ENCODE measurements at regions not wholly inside any gene's neighbourhood (a gene's known extent, or its start where the extent isn't known, plus 50 kb on each side); places are given as distances from the start of the nearest gene placed in this dataset.
"Not testable (repeated sequence)": the region's sequence is repeated elsewhere in the genome, so short reads cannot be mapped to it uniquely, and the experiment has no call there.

DNA sequence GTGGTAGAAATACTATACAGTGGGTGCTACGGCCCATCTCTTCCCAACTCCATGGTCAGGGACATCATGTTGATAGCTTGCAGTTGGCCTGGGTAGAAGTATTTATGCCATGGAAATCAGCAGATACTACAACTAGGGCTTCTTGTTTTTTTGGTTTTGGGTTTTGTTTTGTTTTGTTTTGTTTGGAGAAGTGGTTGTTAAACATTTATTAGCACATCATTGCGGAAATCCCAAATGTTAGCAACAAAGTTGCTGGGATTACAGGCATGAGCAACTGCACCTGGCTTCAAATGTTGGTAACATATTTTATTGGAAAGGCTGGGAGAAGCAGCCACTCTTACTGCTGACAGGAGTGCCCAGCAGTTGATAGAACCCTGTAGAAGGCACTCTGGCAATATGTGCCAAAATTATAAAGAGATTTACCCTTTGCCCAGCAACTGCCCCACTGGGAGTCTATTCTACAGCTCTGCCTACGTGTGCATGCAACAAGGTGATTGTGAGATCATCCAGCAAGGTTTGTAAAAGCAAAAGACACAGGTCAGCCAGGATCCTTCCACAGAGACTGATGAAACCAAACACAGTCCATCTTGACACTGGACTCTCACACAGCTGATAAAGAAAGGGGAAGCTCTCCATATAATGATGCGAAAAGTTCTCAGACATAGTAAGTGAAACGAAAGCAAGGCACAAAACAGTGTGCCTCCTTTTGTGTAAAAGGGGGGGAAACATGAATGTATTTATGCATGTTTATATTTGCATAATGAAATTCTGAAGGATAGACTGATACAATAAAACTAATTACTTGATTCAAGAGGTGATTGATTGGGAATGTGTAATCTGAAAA is 314.4 kb downstream of the ANAPC1 start:
- H3K9me3 ChIP-seq (ENCODE audit: control insufficient read depth in 2 of 2, insufficient read depth in 1 of 2, low read depth in 1 of 2, low read length in 1 of 2); H3K36me3 ChIP-seq (ENCODE audit: control insufficient read depth in 2 of 2, insufficient read depth in 2 of 2, low read length in 1 of 2); H3K4me1 ChIP-seq (ENCODE audit: control insufficient read depth in 2 of 2, insufficient read depth in 2 of 2, low read length in 1 of 2); H3K4me3 ChIP-seq (ENCODE audit: low read depth in 1 of 2, low read length in 2 of 2); H3K27ac ChIP-seq (ENCODE audit: low read depth in 2 of 2, low read length in 1 of 2); H3K27me3 ChIP-seq (ENCODE audit: control insufficient read depth in 1 of 2, insufficient read depth in 2 of 2, low read length in 2 of 2): not testable (repeated sequence)
- WGBS, 2 donors, result 59 to 68% methylated on average over 4 of the region's 5 CpGs

DNA sequence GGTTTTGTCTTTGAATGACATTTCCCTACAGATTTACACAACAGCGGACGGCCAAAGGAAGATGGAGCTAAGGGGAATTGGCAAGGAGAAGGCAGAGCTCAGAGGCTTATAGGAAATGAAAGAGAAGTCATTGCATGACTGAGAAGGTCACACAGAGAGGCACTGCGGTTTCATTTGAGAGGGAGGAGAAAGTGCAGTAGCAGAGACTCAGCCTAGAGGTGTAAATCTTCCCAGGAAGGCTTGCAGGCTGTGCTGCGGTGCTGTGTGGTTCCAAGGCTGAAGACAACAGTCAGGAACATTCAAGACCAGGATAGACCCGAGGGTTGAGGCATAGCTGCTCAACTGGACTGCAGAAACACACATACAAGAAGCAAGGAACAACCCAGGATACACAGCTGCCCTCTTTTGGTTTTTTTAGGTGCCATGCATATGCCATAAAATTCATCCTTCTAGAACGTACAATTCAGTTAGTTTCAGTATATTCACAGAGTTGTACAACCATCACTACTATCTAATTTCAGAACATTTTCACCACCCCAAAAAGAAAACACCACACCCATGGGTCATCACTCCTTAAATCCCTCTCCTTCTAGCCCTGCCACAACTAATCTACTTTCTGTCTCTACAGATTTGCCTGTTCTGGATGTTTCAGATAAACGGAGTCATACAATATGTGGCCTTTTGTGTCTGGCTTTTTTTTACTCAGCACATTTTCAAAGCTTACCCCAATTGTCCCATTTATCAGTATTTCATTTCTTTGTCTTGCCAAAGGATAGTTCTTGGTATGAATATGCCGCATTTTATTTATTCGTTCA is 313.5 kb downstream of the ANAPC1 start:
- H3K36me3 ChIP-seq (ENCODE audit: control insufficient read depth in 2 of 2, insufficient read depth in 2 of 2, low read length in 1 of 2); H3K9me3 ChIP-seq (ENCODE audit: control insufficient read depth in 2 of 2, insufficient read depth in 1 of 2, low read depth in 1 of 2, low read length in 1 of 2); H3K4me3 ChIP-seq (ENCODE audit: low read depth in 1 of 2, low read length in 2 of 2); H3K27me3 ChIP-seq (ENCODE audit: control insufficient read depth in 1 of 2, insufficient read depth in 2 of 2, low read length in 2 of 2); H3K4me1 ChIP-seq (ENCODE audit: control insufficient read depth in 2 of 2, insufficient read depth in 2 of 2, low read length in 1 of 2); H3K27ac ChIP-seq (ENCODE audit: low read depth in 2 of 2, low read length in 1 of 2): not testable (repeated sequence)
- 48 to 57% methylated on average over 6 of the region's 9 CpGs for WGBS, 2 donors

DNA sequence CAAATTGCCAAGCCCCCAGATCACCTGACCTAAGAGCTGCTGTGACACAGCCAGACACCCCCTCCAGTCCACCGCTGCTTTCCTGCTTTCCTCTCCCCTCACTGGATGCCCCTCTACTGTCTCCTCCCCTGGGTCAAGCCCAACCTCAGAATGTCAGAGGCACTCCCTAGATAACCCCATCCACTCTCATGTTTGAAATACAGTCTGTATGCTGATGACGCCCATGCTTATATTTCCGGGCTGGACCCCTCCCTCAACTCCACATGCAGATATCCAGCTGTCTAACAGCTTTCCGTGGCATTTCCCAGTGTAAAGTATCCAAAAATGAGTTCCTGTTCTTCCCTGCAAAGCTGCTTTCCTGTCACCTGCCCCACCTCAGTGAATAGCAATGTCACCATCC is 309.2 kb downstream of the ANAPC1 start:
- not testable (repeated sequence) for H3K4me1 ChIP-seq (ENCODE audit: control insufficient read depth in 2 of 2, insufficient read depth in 2 of 2, low read length in 1 of 2); H3K36me3 ChIP-seq (ENCODE audit: control insufficient read depth in 2 of 2, insufficient read depth in 2 of 2, low read length in 1 of 2); H3K9me3 ChIP-seq (ENCODE audit: control insufficient read depth in 2 of 2, insufficient read depth in 1 of 2, low read depth in 1 of 2, low read length in 1 of 2); H3K27ac ChIP-seq (ENCODE audit: low read depth in 2 of 2, low read length in 1 of 2); H3K4me3 ChIP-seq (ENCODE audit: low read depth in 1 of 2, low read length in 2 of 2); H3K27me3 ChIP-seq (ENCODE audit: control insufficient read depth in 1 of 2, insufficient read depth in 2 of 2, low read length in 2 of 2)
- WGBS, 2 donors, result 92 to 93% methylated on average over 4 of the region's 4 CpGs

DNA sequence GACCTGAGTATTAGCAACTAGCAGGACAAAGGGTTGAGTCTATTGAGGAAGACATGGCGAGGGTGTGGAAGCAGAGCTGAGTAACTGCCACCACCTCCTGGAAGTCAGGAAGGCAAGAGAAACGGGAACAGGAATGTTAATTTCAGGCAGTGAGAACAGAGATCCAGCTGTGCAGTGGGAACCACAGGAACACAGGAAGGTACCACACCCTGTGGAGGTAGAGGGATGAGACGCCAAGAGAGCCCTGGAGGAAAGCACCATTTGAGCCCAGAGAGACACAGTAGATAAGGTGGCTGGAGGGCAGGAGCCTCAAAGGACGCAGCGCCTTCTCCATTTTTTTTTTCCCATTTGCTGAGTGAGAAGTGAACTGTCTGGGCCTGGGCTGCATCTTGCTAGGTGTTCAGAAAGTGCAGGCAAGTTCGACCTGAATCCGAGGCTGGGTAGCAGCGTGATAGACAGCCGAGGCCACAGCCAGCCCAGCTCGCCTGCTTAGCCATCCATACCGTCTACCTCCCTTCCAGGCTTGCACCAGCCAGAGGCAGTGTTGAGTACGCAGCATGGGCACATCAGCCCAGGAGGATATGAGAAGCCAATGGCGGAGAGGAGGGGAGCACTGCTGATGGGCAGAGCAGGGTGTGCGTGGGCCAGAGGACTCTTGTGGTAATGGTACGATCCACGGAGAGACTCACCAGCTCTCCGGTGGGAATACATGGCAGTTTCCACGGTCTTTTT is 306.7 kb downstream of the ANAPC1 start:
- WGBS, 2 donors, result 86 to 89% methylated on average over 15 to 17 of the region's 18 CpGs

DNA sequence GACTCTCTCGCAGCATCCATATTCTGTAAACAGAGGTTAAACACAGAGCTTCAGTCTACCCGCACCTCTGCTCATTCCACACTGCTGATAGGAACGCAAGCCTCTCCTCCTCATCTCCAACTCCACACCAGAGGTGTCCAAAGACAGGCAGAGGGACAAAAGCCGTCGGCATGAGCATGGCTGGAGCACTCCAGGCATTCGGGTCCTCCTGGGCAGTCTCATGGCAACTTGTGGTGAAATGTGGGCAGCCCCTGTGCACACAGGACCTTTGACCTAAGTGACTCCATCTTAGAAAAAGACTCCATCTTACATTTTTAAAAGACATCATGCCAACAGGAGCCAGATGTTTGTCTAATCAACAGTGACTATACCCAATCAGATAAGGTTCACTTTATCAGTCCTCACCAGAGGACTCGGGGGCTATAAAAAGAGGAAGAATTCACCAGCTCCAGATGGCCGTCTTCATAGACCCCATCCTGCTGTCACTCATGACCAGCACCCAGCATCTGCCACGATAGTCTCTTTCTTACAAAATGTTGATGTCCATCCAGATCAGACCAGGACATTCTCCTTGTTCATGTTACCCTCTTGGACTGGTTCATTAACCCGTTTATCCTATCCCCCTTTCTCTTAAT is 304.4 kb downstream of the ANAPC1 start:
- H3K36me3 ChIP-seq (ENCODE audit: control insufficient read depth in 2 of 2, insufficient read depth in 2 of 2, low read length in 1 of 2); H3K27me3 ChIP-seq (ENCODE audit: control insufficient read depth in 1 of 2, insufficient read depth in 2 of 2, low read length in 2 of 2); H3K9me3 ChIP-seq (ENCODE audit: control insufficient read depth in 2 of 2, insufficient read depth in 1 of 2, low read depth in 1 of 2, low read length in 1 of 2); H3K4me1 ChIP-seq (ENCODE audit: control insufficient read depth in 2 of 2, insufficient read depth in 2 of 2, low read length in 1 of 2); H3K27ac ChIP-seq (ENCODE audit: low read depth in 2 of 2, low read length in 1 of 2); H3K4me3 ChIP-seq (ENCODE audit: low read depth in 1 of 2, low read length in 2 of 2): not testable (repeated sequence)
- WGBS, 2 donors, result 88 to 89% methylated on average over 8 to 9 of the region's 10 CpGs

More for the DNA sequence above, 306.7 kb downstream of the ANAPC1 start:
- H3K27ac ChIP-seq (ENCODE audit: low read depth in 2 of 2, low read length in 1 of 2); H3K36me3 ChIP-seq (ENCODE audit: control insufficient read depth in 2 of 2, insufficient read depth in 2 of 2, low read length in 1 of 2); H3K9me3 ChIP-seq (ENCODE audit: control insufficient read depth in 2 of 2, insufficient read depth in 1 of 2, low read depth in 1 of 2, low read length in 1 of 2); H3K4me3 ChIP-seq (ENCODE audit: low read depth in 1 of 2, low read length in 2 of 2); H3K27me3 ChIP-seq (ENCODE audit: control insufficient read depth in 1 of 2, insufficient read depth in 2 of 2, low read length in 2 of 2); H3K4me1 ChIP-seq (ENCODE audit: control insufficient read depth in 2 of 2, insufficient read depth in 2 of 2, low read length in 1 of 2): not testable (repeated sequence)

DNA sequence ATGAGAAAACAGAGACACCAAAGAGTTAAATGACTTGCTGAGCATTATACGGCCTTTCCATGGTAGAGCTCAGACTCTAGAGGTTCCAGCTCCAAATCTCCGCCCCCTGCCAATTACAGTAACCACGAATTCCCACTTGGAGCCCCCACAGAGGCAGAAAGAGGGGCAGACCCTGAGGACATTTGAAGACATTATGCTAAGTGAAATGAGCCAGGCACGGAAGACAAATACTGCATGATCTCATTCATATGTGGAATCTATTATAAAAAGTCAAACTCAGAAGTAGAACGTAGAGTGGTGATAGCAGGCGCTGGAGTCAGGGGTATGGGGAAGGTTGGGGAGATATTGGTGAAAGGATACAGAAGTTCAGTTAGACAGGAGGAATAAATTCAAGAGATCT is 303.4 kb downstream of the ANAPC1 start:
- not testable (repeated sequence) for H3K9me3 ChIP-seq (ENCODE audit: control insufficient read depth in 2 of 2, insufficient read depth in 1 of 2, low read depth in 1 of 2, low read length in 1 of 2); H3K4me1 ChIP-seq (ENCODE audit: control insufficient read depth in 2 of 2, insufficient read depth in 2 of 2, low read length in 1 of 2); H3K27me3 ChIP-seq (ENCODE audit: control insufficient read depth in 1 of 2, insufficient read depth in 2 of 2, low read length in 2 of 2); H3K4me3 ChIP-seq (ENCODE audit: low read depth in 1 of 2, low read length in 2 of 2); H3K36me3 ChIP-seq (ENCODE audit: control insufficient read depth in 2 of 2, insufficient read depth in 2 of 2, low read length in 1 of 2); H3K27ac ChIP-seq (ENCODE audit: low read depth in 2 of 2, low read length in 1 of 2)
- no CpG with 5 or more reads among the region's 6 CpGs for WGBS, 2 donors

DNA sequence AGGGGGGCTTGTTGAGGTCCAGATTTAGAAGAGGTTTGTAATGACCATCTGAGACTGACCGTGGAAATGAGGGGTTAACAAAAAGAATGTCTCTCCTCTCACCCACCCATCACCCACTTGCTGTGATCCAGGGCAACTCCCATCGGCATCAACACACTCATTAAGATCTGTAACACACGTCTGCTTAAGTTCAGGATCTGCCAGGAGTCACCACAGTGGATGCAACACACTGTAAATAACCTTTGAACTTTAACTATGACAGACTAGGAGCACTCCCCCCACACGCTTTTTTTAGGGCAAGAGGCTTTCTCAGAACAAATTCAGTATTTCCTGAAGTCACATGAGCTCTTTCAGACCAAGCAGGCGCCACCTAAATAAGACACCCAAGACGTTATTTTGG is 301.9 kb downstream of the ANAPC1 start:
- not testable (repeated sequence) for H3K4me1 ChIP-seq (ENCODE audit: control insufficient read depth in 2 of 2, insufficient read depth in 2 of 2, low read length in 1 of 2); H3K4me3 ChIP-seq (ENCODE audit: low read depth in 1 of 2, low read length in 2 of 2); H3K9me3 ChIP-seq (ENCODE audit: control insufficient read depth in 2 of 2, insufficient read depth in 1 of 2, low read depth in 1 of 2, low read length in 1 of 2); H3K36me3 ChIP-seq (ENCODE audit: control insufficient read depth in 2 of 2, insufficient read depth in 2 of 2, low read length in 1 of 2); H3K27me3 ChIP-seq (ENCODE audit: control insufficient read depth in 1 of 2, insufficient read depth in 2 of 2, low read length in 2 of 2); H3K27ac ChIP-seq (ENCODE audit: low read depth in 2 of 2, low read length in 1 of 2)
- 76 to 84% methylated on average over 6 of the region's 6 CpGs for WGBS, 2 donors

DNA sequence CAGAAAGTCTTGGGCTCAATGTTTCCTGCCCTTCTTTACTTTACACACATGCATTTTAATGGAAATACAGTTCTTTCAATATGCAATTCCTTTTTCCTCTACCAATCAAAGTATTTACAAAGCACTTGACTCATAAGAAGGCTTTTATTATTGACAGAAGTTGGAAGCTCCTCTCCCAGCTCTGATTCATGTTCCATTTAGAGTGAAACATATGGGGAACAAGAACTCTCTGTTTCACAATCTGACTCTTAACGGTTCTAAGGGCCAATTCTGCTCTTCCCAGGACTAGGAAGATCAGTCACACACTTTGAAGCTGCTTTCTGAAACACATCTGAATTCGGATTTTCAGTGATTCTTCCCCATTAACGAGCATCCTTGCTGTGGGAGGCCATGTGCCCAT is 300.5 kb downstream of the ANAPC1 start:
- H3K27me3 ChIP-seq (ENCODE audit: control insufficient read depth in 1 of 2, insufficient read depth in 2 of 2, low read length in 2 of 2); H3K4me1 ChIP-seq (ENCODE audit: control insufficient read depth in 2 of 2, insufficient read depth in 2 of 2, low read length in 1 of 2); H3K27ac ChIP-seq (ENCODE audit: low read depth in 2 of 2, low read length in 1 of 2); H3K36me3 ChIP-seq (ENCODE audit: control insufficient read depth in 2 of 2, insufficient read depth in 2 of 2, low read length in 1 of 2); H3K9me3 ChIP-seq (ENCODE audit: control insufficient read depth in 2 of 2, insufficient read depth in 1 of 2, low read depth in 1 of 2, low read length in 1 of 2); H3K4me3 ChIP-seq (ENCODE audit: low read depth in 1 of 2, low read length in 2 of 2): not testable (repeated sequence)
- WGBS, 2 donors, result no CpG with 5 or more reads among the region's 3 CpGs

DNA sequence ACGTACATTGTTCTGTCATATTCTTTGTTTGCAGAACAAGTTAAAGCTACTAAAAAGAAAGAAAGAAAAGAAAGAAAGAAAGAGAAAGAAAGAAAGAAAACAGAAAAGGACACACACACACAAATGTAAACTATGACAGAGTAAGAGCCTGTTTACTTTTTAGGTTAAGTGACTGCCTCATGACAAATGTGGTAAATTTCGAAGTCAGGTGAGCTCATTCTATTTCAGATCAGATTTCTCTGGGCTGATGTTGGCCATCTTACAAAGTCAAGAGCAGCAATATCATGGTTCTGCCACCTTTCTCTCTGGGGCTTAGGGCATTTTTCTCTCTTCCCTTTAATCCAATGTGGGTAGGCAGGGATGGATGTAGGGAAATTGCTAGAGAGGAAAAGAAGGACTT is 299.5 kb downstream of the ANAPC1 start:
- not testable (repeated sequence) for H3K4me3 ChIP-seq (ENCODE audit: low read depth in 1 of 2, low read length in 2 of 2); H3K4me1 ChIP-seq (ENCODE audit: control insufficient read depth in 2 of 2, insufficient read depth in 2 of 2, low read length in 1 of 2); H3K36me3 ChIP-seq (ENCODE audit: control insufficient read depth in 2 of 2, insufficient read depth in 2 of 2, low read length in 1 of 2); H3K27ac ChIP-seq (ENCODE audit: low read depth in 2 of 2, low read length in 1 of 2); H3K27me3 ChIP-seq (ENCODE audit: control insufficient read depth in 1 of 2, insufficient read depth in 2 of 2, low read length in 2 of 2); H3K9me3 ChIP-seq (ENCODE audit: control insufficient read depth in 2 of 2, insufficient read depth in 1 of 2, low read depth in 1 of 2, low read length in 1 of 2)
- WGBS, 2 donors, result 74 to 84% methylated on average over 1 of the region's 2 CpGs

Data from esophagus (tissue), 2 donors.